ENCODE measurements at regions not wholly inside any gene's neighbourhood (a gene's known extent, or its start where the extent isn't known, plus 50 kb on each side); places are given as distances from the start of the nearest gene placed in this dataset.

GRCh38 chr9:118318770-118319431 is 614.7 kb downstream of the TLR4 start:
- no peak for FAIRE-seq

GRCh38 chr9:118321788-118322187 is 617.6 kb downstream of the TLR4 start:
- FAIRE-seq = no peak

- no peak for FAIRE-seq
Observed at GRCh38 chr9:118324706-118325105, 620.5 kb downstream of the TLR4 start.

- FAIRE-seq = no peak
Observed at GRCh38 chr9:118325757-118326156, 621.6 kb downstream of the TLR4 start.

- FAIRE-seq = no peak
Observed at GRCh38 chr9:118326326-118326725, 622.1 kb downstream of the TLR4 start.

- FAIRE-seq = no peak
Observed at GRCh38 chr9:118330191-118330986, 626.2 kb downstream of the TLR4 start.

GRCh38 chr9:118331622-118332045 is 627.4 kb downstream of the TLR4 start:
- FAIRE-seq = no peak

- FAIRE-seq = no peak
Observed at GRCh38 chr9:118336250-118336942, 632.2 kb downstream of the TLR4 start.

- FAIRE-seq = no peak
Observed at GRCh38 chr9:118336943-118337330, 632.7 kb downstream of the TLR4 start.

- no peak for FAIRE-seq
Observed at GRCh38 chr9:118360036-118360435, 655.8 kb downstream of the TLR4 start.

- no peak for FAIRE-seq
Observed at GRCh38 chr9:118362123-118362522, 657.9 kb downstream of the TLR4 start.

- no peak for FAIRE-seq
Observed at GRCh38 chr9:118362596-118362995, 658.4 kb downstream of the TLR4 start.

GRCh38 chr9:118364266-118365106 is 660.3 kb downstream of the TLR4 start:
- no peak for FAIRE-seq

GRCh38 chr9:118366228-118366627 is 662.0 kb downstream of the TLR4 start:
- no peak for FAIRE-seq

GRCh38 chr9:118367383-118367782 is 663.2 kb downstream of the TLR4 start:
- no peak for FAIRE-seq

GRCh38 chr9:118384531-118385100 is 680.4 kb downstream of the TLR4 start:
- no peak for FAIRE-seq

GRCh38 chr9:118395415-118395814 is 691.2 kb downstream of the TLR4 start:
- FAIRE-seq = no peak

GRCh38 chr9:118401546-118401945 is 697.3 kb downstream of the TLR4 start:
- FAIRE-seq = no peak

GRCh38 chr9:118414676-118415075 is 710.5 kb downstream of the TLR4 start:
- no peak for FAIRE-seq

GRCh38 chr9:118418887-118419565 is 714.8 kb downstream of the TLR4 start:
- no peak for FAIRE-seq

GRCh38 chr9:118419676-118420075 is 715.5 kb downstream of the TLR4 start:
- no peak for FAIRE-seq

- no peak for FAIRE-seq
Observed at GRCh38 chr9:118422508-118422907, 718.3 kb downstream of the TLR4 start.
